HG03571 (cell line): ENCODE measurements at regions not wholly inside any gene's neighbourhood (a gene's known extent, or its start where the extent isn't known, plus 50 kb on each side); places are given as distances from the start of the nearest gene placed in this dataset.

Source experiments
- ATAC-seq: cut with Tn5 transposase; IDR thresholded peaks from one replicate; pipeline ENCODE4 v1.9.1; 2021; ENCODE audit not compliant: unreplicated experiment

DNA sequence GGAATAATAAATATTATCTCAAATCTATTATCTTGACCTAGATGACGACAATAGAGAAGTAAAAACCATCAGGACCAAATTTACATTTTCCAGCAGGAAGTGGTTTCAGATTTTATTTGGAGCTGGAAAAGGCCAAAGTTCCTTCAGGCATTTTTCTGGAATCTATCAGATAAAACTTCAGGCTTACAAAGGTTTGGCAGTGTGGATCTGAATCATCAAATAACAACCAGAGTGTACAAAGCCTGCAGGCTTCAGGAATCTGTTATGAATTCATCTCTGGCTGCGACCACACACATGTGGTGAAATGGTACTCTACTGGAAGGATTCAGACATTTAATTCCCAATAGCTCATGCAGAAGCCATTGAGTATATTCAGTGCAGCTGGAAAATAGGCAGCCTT, 726.4 kb upstream of the GRAMD2B start:
- no peak for ATAC-seq

DNA sequence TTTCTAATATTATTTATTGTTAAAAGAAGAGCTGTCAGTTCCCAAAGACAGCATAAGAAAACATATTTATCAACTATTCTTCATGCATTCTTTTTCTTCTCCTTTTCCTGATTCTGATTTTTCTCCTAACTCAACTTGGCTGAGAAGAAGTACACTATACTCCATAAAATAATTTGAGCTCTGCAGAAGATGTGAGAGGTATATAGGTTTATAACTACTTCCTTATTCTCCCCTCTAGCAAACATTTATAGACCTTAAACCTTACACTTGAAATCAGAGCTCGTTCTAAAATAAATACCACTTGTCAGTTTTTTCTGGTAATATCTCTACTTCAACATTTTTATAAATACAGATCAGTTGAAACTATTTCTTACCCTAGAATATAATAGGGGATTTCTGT, 724.8 kb upstream of the GRAMD2B start:
- ATAC-seq = no peak

DNA sequence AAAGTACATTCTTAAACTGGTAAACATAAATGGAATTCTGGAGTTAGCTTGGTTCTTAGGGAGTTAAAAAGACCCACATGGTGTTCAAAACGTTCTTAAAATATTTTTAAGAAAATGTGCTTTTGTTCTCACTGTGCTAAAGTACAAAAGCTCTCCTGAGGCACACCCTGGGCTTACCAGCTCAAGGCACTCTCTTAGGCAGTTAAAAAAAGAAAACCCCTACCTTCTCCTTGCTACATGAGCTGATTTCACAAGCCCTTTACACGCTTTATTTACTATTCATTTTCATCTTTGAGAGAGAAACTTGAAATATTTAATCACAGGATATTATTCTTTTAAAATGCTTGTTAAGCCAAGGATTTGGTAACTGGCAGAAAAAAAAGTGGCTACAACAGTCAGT, 723.3 kb upstream of the GRAMD2B start:
- ATAC-seq = no peak

DNA sequence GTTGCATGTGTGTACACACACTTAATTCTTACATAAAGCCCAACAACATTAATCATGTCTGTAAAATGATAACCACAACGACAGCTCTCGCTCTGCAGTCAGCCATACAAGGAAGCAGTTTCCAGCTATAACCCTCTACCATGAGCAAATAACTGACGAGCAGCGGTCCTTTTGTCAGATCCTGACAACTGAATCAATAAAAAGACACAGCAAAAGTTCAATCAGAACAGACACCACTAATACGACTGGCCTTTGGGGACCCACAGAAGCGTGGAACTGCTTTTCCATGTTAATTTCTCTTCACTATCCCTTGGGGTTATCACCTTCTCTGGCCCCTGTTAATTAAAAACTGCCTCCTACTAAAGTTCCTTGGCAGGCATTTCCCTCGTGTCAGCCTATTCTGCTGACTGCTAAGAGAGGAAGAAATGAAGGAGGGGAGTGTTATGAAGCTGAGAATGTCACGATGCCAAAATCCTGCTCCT, 722.8 kb upstream of the GRAMD2B start:
- ATAC-seq = no peak

DNA sequence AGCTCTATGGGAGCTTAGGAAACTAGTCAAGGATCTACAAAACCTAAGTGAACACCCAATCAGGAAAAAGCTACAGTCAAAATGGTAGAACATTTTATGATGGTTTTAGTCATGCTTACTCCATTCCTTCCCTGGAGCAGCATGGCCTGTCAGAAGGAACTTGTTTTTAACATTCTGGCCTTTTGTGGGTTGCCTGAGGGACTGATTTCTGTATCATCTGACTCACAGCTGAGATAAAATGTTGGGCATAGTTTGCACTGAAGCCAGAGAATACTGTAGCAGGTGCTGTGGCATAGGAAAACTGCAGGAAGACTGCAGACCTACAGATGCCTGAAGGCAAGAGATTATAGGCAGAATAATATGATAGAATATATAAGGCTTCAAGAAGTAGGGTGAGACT, 719.6 kb upstream of the GRAMD2B start:
- ATAC-seq = no peak

DNA sequence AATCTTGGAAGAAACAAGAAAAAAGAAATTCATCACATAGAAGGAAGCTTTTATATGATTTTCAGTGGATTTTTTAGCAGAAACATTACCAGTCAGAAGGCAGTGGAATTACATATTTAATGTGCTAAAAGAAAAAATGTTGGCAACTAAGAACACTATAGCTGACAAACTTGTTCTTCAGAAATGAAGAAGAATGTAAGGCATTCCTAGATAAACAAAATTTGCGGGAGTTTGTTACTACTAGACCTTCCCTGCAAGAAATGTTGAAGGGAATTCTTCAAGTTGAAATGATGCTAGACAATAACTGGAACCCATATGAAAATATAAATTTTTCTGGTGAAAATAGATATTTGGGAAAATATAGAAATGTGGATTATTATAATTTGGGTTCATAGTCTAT, 718.3 kb upstream of the GRAMD2B start:
- no peak for ATAC-seq

DNA sequence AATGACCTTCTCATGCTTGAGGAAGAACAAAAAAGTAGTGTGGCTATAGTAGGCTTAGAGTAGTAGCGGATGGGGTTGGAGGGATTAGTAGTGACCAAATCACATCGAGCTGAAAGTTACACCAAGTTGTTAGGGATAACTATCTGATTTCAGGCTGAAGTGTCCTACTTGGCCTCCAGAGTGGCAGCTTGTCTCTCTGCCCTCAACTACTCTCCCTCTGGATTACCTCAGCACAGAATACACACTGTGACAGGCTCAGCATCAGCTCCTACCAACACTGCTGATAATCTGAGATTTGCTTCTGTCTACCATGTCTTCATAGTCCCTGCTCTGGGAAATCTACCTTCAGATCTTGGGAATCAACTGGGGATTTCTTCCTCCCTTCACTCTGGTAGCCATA, 714.6 kb upstream of the GRAMD2B start:
- no peak for ATAC-seq

DNA sequence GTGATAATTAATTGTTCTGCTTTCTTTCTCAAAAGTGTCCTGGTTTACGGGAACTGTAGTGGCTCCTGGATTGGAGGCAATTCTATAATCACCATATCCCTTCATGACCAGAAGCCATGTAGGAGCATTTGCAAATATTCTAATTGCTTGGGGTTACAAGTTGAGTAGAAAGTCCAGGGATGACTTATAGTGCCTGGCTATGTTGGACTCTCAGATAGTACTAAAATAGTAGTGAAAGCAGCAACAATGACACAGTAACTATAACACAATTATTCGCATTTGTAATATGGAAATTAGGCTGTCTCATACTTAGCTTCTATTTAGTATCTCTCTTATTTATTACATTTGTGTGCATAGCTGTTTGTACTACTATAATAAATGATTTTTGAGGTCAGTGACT, 712.5 kb upstream of the GRAMD2B start:
- ATAC-seq = no peak

DNA sequence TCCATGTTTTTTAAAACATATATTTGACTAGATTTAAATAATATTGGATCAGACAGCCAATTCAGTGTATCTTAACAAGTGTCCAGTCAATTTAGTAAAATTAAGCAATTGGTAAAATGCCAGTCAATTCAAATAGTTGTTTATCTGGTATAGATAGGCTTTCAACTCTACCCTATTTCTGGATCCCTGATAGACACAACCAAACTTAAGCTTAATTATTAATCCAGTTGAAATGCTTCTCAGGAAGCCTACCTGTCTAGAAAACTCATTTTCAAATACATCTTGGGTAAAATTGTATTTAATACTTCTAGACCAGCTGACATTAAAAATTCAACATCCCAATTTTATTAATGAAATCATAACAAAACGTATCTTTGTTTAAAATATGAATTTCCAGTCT, 710.8 kb upstream of the GRAMD2B start:
- ATAC-seq = no peak

DNA sequence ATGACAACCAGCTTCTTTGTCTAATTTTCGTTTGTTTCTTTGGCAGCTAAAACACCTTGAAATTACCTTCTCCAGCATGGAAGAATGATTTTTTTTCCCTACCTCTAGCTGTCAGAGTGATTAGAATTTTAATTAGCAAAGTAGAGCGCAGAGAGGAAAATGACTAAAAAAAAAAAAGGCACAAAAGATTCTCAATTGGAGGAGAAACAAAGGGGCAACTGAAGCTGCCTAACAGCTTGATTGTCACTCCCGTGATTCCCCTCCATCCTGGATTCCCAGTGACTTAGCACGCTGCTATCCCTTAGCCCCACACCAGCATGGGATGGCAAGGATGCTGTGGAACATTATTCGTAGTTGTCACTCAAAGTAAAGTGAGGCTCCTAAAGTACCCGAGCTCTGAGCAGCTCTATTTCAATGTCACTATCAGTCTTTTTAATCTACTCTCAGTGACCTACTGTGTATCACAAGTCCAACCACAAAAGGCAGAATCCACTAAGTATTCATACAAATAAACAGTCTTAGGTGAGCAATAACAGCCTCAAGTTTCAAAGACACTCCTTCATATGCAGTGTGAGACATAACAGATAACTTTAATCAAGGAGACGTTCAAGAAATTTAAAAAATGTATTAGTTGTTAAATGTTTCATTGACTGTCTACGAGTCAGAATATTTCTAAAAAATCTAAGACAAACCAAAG, 710.0 kb upstream of the GRAMD2B start:
- ATAC-seq = no peak

DNA sequence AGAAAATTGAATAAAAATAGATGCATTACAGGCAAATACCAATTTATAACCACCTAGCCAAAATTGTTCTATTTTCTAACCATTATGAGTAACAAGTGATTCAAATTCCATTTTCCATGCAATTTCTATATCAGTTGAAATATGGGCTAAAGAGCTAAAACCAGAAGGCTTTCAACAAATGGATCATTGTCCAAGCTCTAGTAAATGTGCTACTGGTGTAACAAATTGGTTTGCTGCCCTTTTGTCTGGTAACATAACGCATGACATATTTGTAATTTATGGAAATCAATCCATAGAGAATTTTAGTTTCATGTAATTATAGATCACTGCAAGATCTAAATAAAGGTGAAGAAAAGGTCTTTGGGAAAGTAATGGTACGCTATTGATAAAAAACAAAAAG, 708.0 kb upstream of the GRAMD2B start:
- no peak for ATAC-seq

DNA sequence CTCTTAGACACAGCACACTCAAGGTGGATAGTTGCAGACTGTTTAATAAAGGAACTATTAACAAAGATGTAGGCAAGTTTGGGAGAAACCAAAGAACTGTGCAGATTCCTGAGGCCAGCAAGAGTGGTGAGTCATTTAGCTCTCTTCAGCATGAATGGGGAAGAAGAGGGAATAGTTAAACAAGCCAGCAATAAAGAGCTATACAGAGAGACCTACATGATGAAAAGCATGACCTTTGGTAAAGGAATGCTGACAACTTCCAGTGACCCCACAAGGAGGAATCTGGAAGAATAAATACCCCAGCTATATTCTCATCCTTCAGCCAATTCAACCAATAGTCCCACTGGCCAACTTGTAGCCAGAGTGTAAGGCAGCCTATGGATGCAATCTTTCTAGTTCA, 706.0 kb upstream of the GRAMD2B start:
- ATAC-seq = no peak

DNA sequence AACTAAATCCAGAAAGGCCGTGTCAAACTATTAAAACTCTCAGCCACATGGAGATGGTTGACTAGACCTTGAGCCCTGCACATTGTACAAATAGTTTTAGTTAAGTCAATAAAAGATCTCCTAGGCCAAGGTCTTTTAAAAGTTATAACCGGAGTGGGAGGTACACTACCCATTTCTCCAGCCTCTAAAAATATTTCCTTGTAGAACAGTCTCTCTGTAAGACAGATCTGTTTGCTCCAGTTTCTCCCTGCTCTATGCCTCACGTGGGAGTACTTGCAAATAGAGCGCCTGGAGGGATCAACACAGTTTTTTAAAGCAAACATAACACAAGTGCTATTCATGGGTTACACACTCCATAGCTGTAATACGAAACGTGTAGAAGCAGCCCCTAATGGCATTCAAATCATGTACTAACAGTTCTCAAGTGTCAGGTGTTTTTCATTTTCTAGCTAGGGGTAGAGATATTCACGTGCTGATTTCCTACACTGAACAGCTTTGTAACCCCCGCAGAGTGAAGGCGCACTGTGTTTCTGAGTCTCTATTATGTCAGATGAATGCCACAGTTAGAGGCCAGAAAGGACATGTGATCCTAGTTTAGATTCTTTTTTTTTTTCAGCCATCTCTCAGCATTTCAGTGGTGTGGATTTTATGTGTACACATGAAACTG, 703.4 kb upstream of the GRAMD2B start:
- ATAC-seq = no peak

DNA sequence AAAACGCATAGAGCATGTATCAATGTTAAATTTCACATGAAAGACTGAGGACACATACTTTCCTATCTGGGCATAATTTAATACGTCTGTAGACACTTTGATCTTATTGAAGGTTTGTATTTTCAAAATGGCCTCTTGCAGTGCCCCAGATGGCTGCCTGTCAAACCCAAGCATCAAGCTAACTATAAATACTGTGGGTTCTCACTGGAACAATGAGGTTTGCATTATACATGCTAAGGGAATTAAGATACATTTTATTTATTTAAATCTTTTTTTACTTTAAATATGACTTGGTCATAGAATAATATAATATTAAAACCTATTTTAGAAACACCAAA, 702.9 kb upstream of the GRAMD2B start:
- ATAC-seq = no peak

DNA sequence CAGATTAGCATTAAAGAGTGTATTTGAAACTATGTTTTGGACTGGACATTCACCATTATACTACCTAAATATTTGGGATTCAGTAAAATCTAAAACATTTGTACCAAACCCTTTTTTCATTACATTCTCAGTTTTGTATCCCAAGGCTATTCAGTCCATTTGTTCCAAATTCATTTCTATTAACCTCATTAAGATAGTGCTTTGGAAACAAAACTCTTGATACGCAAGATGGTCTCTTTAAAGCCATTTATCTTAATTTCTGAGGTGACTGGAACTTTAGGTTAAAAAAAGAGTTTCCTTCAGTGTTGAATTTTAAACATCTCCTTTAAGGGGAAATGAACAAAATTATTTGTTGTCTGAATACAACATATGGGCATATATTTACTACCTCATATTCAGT, 702.5 kb upstream of the GRAMD2B start:
- no peak for ATAC-seq

DNA sequence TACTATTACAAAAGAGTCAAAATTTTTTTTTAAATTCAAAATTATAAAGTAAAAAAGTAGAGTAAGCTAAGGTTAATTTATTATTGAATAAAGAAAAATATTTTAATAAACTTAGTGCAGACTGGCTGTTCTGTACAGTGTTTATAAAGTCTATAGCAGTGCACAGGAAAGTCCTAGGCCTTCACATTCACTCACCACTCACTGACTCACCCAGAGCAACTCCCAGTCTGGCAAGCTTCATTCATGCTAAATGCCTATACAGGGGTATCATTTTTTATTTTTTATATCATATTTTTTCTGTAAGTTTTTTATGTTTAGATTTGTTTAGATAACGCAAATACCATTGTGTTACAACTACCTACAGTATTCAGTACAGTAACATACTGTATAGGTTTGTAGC, 700.7 kb upstream of the GRAMD2B start:
- ATAC-seq = no peak

DNA sequence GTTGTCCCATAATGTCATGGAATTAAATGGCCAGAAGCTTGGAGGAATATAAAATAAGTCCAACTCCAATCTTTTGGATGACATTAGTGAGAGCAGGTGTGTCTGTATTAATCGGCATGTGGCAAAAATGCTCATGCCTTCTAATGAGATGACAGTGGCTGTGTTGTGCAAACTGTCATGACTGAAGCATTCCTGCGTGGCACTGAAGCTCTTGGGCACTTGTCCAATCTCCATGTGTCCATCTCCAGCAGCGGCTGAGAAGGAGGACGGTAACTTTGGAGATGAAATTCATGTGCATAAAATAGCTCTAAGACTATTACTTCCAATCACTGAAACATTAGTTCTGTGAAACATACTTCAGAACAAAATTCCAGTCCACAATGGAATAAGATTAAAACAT, 697.5 kb upstream of the GRAMD2B start:
- no peak for ATAC-seq

DNA sequence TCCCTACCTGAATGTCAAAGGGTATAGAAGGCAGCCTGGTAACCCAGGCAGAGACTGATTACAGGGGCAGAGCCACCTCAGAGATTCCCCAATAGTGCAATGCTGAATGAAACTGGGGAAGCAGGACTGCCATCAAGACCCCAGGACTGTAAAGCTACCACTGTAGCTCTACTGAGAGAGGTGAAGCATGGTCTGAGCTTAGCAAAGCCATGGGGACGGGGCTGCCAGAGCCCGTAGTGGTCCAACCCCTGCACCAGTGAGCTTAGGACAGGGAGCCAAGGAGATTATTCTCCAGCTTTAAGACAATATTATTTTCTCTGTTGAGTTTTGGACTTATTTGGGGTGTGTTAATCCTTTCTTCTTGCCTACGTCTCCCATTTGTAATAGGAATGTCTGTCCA, 679.3 kb upstream of the GRAMD2B start:
- ATAC-seq = no peak

DNA sequence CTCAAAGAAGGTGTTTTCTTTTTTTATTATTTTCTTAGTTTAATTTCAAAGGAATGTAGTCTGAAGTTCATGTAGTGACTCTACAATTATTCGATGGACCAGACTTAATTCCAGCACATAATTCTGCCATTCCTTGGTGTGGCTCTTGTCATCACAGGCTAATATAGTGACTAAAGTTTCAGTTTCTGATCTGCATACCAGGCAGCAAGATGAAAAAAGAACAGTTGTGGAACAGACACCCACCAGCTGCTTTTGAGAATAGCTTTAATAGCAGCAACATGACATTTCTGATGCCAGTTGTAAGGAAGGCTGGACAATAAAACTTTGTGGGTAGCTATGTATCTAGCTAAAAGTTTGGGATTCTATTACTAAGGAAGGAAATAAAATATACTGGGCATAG, 676.3 kb upstream of the GRAMD2B start:
- no peak for ATAC-seq

DNA sequence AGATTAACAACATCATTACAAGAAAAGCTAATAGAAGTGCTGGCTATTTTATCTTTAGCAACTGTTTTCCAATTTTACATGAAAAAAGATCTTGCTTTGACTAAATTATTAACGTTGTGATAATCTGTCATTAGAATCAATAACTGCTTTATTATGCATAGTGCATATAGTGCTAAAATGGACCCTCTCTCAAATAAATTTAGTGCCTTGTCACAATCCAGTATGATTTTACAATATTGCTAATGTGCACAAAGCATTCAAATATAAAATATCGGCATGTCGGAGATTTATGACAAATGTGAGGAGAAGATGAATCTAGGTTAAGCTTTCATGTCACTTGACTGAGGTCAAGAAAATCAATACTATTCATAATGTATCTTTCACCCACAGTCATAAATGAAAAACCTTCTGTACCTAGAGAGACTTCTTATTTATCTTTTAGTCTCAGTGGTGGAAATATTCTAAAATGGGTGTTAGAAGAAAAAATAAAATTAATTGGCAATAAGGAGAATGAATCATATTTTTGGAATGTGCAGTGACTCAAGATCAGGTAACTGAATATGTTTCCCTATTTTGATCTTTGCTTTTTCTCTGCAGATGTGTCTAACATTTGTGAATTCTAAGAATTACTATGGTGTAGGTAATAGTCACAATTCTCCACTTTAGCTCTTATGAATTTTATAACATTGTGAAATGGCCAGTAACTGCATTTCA, 672.9 kb upstream of the GRAMD2B start:
- ATAC-seq = no peak

DNA sequence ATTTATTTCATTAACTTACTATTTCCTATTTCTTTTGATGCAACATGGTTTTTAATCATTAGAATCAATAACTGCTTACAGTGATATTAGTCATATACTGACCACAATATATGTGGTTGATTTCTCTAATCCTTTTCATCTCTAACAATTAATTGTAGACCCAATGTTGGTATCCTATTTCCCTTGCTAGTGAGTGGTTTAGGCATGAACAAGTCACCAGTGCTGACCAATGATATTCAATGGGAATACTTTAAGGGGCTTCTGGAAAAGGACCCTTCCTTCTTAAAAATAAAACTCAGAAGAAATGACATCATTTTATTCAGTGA, 672.4 kb upstream of the GRAMD2B start:
- no peak for ATAC-seq

DNA sequence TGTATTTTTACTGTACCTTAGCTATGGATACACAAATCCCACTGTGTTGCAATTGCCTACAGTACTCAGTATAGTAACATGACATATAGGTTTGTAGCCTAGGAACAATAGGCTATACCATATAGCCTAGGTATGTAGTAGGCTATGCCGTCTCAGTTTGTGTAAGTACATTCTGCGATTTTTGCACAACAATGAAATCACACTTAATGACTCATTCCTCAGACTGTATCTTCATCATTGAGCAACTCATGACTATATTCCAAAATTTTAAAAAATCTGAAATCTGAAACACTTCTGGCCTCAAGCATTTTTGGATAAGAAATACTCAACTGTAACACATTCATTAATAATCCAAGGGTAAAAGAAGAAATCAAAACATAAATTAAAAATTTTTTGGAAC, 666.8 kb upstream of the GRAMD2B start:
- ATAC-seq = no peak

DNA sequence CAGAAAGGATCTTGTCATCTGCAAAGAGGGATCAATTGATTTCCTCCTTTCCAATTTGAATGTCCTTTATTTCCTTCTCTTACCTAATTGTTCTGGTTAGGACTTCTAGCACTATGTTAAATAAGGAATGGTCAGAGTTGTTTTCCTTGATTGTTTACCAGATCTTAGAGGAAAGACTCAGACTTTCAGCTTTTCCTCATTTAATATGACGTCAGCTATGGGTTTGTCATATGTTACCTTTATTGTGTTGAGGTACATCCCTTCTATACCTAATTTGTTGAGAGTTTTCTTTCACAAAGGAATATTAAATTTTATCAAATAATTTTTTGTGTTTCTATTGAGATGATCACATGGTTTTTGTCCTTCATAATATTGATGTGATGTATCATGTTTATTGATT, 656.5 kb upstream of the GRAMD2B start:
- ATAC-seq = no peak
